Bone marrow (tissue), 2 donors: ENCODE measurements at regions not wholly inside any gene's neighbourhood (a gene's known extent, or its start where the extent isn't known, plus 50 kb on each side); places are given as distances from the start of the nearest gene placed in this dataset.

Experiments used
- DNase-seq, 2 donors: peaks; one replicate each; lab custom pipeline; 2025; lab: John Stamatoyannopoulos, UW

DNA sequence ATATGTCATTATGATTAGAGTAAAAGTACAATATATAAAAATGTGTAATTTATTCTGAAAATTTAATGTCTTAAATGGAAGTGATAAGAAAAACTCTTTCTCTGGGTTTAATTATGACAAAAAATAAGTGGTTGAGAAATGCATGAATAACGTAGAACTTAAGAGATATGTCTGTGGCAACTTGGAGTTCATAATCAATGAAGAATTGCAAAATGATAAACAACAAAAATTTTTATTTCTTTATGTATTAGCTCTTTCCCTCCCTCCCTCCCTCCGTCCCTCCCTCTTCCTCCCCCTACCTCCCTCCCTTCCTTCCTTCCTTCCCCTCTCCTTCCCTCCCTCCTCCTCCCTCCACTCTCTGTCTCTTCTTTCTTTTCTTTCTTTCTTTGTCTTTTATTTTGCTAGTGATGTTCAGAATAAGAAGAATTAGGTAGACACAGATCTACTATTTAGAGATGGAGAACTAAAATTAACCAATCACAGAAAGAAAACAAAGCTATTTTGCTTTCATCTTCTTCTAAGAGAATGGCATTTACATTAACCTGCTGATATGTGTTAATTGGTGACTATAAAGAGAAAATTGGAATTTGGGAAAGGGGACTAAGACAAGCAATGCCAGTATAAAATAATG lies 96.3 kb upstream of the PDC start:
- no peak for DNase-seq

- DNase-seq = no peak
These were observed 89.9 kb upstream of the PDC start for GRCh38 chr1:186550832-186551231.

- no peak for DNase-seq
These were observed 80.1 kb upstream of the PDC start for GRCh38 chr1:186541003-186541402.

- DNase-seq = no peak
These were observed 79.6 kb upstream of the PDC start for GRCh38 chr1:186540521-186540920.

DNA sequence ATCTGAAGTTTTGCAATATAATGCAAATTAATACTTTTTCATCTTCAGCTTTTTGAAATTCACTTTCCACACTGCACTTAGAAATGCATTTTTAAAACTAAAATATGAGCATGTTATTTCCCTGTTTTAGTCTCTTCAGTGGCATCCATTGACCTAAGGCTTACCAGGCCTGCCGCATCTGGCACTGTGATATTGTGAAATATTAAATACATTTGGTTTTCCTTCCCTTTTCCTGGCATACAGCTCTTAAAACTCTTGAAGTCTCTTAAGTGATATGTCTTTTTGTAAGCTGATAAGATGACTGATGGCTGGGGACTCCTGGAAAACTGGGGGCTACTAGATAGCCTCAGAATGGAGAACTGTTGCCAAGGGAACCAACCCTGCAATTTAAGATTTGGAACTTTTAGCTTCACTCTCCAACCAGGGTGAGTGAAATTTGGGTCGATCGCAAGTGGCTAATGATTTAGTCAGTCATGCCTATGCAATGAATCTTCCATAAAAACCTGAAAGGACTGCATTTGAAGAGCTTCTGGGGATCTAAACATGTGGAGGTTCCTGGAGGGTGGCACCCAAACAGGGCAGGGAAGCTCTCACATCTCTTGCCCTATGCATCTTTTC lies 75.5 kb upstream of the PDC start:
- no peak for DNase-seq

- no peak for DNase-seq
These were observed 74.6 kb upstream of the PDC start for GRCh38 chr1:186535388-186536133.

DNA sequence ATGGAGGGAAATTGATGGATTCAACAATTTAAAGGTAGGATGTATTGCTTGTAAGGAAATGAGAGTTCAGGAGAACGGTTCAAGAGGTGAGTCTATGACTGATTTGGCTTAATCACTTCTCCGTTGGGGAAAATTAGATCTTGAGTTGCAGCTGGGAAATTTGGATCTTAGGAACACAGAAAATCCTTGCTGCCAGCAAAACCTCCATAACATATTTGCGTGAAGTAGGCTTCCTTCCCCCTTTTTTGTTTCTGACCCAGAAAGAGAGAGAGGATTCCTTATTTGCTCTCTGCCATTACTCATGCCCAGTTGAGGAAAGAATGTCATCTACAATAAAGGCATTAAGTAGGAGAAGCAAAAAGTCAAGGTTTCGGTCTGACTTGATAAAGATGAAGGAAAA lies 73.5 kb upstream of the PDC start:
- no peak for DNase-seq

DNA sequence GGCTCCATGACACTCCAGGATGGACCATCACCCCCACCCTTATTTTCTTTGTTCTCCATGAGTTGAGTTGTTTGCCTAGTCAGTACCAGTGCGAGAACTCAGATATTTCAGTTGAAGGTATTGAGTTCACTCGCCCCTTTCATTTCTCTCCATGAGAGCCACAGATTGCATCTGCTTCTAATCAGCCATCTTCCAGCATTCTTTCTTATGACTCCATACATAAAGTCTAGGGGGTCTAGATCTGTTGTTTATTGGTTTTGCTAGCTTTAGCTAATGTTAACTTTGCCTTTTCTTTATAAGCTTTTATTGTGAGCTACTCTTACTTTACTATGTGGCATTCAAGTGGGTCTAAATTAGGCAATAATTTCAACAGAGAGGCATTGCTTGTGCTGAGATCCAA lies 71.6 kb upstream of the PDC start:
- no peak for DNase-seq

DNA sequence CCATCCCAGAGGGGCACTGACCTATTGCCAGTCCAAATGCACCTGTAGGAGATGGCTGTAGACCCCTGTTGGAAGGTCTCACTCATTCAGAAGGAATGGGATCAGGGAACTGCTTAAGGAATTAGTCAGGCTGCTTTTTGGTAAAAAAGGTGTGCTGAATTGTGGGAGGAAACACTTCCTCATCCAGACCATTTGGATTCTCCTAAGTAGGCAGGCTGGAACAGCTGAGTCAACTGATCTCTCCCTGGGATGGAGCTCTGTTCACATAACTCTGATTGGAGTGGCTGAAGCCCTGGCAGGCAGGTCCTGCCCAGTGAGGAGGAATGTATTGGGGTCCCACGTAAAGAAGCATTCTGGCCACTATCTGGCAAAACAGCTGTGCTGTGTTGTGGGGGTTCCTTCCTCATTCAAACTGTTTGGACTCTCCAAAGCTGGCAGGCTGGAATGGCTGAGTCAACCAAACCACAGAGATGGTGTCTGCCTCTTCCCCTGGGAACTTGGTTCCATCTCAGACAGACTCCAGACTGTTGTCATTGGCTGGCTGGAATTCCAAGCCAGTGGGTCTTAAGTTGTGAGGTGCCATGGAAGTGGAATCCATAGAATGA lies 70.7 kb upstream of the PDC start:
- no peak for DNase-seq

GRCh38 chr1:186530109-186530508 lies 69.2 kb upstream of the PDC start:
- DNase-seq = no peak

- no peak for DNase-seq
These were observed 59.1 kb upstream of the PDC start for GRCh38 chr1:186519982-186520381.

DNA sequence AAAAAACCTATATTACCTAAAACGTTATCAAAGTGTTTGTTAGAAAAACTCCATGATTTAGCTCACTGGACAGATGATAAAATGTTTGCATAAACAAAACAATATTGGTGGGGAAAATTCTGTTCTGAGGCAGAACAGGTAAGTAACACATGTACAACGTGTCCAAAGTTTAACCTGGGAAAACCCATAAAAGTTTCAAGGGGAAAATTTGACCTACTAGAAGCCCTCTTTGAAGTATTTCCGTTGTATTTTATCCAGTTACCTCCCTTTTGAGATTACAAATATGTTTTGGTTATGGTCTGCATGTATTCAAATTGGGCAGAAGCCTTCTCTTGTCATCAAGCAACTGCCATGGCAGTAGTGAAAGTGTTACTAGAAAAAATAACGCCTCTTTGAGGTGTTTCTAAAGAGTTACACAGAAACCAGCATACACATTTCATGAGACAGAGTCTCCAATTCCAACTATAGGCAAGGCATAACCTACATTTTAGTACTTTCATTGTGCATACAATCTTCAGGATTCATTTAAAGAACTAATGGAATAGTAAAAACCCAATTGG lies 58.0 kb upstream of the PDC start:
- DNase-seq = no peak

GRCh38 chr1:186518395-186518794 lies 57.5 kb upstream of the PDC start:
- no peak for DNase-seq

DNA sequence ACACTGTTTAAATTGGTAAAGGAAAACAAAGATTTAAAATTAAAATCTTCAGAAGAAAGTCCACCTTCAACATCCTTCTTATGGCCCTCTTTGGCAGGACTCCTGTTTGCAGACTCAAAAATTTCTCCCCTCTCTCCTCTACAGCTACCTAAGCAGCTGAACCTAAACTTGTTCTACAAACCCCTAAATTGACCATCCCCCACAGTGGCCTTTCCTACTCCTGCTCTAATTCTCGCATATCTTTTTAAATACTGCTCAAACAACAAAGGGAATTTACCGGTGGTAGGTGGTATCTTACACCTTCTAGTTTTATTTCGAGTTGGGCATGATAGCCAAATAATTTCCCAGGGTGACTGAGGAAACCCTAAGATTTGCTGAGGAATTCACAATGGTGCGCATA lies 53.5 kb upstream of the PDC start:
- no peak for DNase-seq

DNA sequence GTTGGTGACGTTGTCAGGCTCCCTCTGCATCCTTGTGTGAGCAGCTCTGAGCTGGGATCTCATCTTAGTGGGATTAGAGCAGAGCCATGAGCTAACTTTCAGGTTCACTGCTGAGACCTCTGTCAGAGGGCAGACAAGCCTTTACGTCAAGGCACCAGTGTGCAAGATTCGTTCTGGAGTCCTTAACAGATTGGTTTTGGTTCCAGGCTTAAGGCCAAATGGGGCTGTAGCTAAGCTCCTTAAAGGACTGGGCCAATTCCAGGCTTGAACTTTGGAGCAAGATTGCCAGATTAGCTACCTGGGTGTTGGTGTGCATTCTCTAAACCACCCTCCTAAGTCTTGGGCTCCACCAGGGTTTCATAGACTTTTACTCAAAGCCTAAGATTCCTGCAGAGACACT lies 52.6 kb upstream of the PDC start:
- no peak for DNase-seq

DNA sequence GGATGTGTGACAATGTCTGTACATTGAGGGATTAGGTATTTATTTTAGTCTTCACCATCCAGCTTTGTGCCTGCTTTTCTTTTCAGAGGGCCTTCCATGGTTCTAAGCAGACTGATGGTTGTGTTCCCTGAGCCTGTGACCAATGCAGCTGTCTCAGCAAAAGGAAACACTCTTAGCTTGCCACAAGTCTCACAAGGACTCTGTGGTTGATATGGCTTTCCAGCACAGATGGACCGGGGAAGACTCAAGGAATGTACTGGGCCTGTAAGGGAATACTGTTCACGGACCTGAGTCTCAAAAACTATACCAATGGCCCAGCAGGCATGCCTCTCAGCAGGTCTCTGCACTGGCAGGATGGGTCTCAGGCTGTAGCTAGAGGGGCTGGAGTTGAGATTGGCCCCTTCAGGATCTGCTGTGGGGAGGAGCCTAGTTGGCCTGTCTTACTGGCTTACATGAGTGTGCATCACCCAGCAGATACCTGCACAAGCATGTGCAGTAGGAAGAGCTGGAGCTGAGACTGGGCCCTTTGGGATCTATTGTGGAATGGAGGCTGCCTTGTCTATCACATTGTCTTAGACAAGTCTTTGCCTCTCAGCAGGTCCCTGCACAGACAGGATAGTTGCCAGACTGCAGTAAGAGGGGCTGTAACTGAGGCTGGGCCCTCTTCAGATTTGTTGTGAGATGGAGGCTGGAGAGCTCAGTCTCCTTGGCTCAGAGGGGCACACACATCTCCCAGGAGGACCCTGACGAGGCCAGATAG lies 52.0 kb upstream of the PDC start:
- no peak for DNase-seq

- peak in 1 of 2 donors; percentile 10 for DNase-seq
These were observed 51.1 kb upstream of the PDC start for GRCh38 chr1:186511761-186512637.
